ENCODE measurements at regions not wholly inside any gene's neighbourhood (a gene's known extent, or its start where the extent isn't known, plus 50 kb on each side); places are given as distances from the start of the nearest gene placed in this dataset.
"Not testable (repeated sequence)": the region's sequence is repeated elsewhere in the genome, so short reads cannot be mapped to it uniquely, and the experiment has no call there.

DNA sequence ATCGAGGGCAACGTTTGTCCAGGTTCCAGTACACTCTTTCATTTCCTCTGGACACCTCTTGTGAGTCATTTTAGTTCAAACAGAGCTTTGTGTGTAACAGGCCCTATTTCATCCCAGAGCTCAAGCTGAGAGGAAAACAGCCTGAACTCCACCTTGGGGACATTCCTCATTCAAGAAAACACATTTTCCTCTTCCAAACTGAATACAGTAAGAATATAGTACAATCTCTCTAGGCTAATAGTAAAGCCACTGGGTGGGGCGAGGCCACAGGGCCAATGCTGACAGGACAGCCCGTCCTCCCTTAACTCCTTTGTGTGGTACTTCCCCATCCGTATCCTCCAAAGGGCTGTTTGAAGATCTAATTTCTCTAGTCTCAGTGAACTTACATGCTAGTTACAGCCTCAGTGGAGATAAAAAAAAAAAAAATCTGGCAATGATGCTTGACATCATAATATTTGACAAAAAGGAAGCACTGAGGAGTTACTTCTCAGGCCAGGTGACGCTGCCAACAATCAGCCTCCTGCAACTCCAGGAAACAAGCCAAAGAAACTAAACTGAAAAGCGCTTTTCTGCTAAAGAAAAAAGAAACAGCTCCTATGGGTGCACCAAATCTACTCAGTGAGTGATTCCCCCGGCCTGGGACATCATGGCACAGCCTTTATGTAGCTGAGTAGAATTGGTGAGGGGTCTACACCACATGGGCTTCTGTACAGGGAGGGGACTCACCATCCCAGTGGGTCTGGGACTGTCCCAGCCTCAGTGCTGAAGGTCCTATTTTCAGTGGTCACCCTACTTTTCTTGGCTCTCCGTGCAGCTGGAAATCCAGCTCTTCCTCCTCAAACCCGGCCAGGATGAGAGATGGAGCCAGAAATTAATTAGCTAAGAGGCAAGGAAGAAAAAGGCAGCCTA, 238.2 kb upstream of the NEBL start:
- no peak for DNase-seq (ENCODE audit: low spot score)

DNA sequence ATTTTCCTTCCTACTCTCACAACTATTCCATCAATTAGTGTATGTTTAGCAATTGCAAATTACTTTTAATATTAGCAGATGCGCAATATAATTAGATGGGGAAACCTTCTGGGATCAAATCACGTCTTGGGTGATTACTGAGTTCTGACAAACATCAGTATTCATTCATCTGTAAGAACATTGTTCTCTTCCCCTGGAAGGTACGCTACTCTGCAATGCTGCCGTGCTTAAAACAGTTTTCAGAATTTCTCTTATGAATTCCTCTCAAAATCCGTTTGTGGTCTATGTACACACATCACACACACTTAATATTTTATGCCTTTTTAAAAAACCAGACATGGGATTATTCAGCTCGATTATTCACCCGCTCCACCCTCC, 237.5 kb upstream of the NEBL start:
- no peak for DNase-seq (ENCODE audit: low spot score)

DNA sequence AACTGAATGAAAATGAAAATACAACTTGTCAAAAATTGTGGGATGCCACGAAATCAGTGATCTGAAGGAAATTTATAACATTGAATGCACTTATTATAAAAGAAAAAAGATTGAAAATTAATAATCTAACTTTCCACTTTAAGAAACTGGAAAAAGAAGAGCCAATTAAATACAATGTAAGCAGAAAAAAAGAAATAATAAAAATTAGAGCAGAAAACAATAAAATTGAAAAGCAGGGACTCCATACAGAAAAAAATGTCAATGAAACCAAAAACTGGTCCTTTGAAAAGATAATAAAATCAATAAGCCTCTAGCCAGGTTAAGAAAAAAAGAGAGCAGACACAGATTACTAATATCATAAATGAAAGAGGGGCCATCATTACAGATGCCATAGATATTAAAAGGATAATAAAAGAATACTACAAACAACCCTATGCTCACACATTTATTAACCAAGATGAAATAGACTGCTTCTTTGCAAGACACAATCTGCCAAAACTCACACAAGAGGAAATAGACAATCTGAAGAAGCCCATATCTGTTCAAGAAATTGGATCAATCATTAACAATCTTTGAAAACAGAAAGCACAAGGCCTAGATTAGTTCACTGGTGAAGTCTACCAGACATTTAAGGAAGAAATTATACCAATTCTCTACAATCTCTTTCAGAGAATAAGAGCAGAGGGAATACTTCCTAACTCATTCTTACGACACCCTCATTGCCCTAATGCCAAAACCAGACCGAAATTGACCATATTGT, 233.8 kb upstream of the NEBL start:
- no peak for DNase-seq (ENCODE audit: low spot score)

DNA sequence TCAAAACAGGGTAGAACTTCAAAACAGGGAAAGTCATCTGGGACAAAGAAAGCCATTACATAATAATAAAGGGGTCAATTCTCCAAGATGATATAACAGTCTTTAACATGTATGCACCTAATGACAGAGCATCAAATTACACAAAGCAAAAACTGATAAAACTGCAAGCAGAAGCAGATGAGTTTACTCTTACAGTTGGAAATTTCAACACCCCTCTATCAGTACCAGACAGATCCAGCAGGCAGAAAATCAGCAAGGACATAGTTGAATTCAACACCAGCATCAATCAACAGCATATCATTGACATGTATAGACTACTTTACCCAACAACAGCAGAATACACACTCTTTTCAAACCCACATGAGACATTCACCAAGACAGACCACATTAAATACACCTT, 233.0 kb upstream of the NEBL start:
- no peak for DNase-seq (ENCODE audit: low spot score)

DNA sequence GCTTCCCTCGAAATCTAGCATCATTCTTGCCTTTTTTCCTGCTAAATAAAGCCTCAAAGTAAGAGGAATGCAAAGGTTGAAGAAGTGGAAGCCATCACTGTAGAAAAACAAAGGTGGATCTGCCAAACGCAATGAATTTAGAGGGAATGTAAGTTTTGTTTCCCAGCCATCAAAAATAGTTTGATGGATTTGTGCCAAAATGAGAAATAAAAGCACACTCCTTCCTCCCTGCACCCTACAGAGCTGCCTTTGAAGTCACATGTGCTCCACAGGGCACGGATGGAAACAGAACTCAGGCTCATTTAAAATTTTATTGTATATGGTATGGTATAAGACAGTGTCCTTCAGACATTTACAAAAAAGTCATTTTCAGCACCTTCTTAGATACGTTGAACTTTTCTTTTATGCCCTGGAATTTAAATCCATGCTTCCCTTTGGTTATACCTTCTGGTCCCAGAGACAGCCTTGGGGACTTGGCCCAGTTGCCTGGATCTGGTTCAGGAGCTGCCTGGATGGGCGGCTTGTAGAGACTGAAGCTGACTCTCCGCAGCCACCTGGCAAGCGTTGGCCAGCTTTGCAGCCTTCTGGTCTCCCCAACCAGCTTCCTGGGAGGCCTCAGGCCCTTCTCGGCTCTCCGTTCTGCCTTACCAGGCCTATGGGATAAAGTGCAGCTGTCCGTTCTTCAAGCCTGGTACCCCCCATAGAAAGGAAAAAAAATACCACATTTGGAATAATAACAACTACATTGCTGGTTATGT, 228.5 kb upstream of the NEBL start:
- DNase-seq (ENCODE audit: low spot score): no peak

DNA sequence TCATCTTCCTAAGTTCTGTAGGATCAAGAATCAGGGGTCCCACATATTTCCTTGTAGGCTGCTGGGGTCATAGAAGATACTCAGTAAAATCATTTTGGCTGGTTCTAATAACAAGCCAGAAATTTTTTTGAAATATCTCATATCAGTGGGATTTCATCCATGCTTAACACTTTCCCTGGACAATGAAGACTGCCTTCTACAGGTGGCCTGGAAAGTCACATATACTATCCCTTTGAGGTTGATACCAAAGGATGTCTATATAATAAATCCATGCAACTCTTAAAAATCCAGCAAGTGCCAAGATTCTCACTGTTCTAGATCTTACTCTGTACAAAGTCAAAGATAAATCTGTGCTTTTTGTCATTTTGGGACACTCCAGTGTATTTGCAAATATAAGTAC, 225.8 kb upstream of the NEBL start:
- DNase-seq (ENCODE audit: low spot score): no peak

DNA sequence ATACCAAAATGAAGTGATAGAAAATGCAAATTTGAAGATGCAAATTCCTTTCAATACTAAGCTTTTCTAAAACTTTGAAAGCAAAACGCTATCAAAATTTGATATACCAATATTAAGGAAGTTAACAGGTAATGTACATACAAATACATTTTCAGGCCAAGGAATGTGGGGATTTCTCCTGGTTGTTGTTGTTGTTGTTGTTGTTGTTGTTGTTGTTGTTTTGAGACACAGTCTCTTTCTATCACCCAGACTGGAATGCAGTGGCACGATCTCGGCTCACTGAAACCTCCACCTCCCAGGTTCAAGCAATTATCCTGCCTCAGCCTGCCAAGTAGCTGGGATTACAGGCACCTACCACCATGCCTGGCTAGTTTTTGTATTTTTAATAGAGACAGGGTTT, 224.7 kb upstream of the NEBL start:
- DNase-seq (ENCODE audit: low spot score): not testable (repeated sequence)

DNA sequence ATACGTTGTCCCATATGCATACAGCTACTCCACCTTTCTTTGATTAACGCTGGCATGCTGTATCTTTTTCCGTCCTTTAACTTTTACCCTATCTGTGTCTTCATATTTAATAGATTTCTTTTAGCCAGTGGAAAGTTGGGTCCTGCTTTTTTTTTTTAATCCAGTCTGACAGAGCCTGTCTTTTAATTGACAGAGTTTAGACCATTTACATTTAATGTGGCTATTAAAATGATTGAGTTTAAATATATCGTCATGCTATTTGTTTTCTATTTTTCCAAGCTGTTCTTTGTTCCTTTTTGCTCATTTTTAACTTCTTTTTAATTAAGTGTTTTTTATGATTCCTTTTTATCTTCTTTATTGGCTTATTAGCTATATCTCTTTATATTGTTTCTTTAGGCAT, 217.6 kb upstream of the NEBL start:
- no peak for DNase-seq (ENCODE audit: low spot score)

DNA sequence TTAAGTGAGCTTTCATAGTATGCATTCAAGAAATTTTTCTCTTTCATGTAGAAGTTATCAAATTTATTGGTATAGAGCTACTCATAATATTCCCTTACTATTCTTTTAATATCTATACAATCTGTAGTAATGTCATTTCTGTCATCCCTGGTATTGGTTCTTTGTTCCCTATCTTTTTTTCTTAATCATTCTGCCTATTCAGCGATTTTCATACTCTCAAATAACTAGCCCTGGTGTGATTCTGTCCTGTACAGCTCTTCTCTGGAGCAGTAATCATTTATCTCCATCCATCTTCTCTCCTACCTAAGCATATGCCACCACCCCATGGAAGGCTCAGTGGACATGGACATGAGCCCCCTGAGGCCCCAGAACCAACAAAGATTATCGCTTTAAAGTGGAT, 213.2 kb upstream of the NEBL start:
- no peak for DNase-seq (ENCODE audit: low spot score)

DNA sequence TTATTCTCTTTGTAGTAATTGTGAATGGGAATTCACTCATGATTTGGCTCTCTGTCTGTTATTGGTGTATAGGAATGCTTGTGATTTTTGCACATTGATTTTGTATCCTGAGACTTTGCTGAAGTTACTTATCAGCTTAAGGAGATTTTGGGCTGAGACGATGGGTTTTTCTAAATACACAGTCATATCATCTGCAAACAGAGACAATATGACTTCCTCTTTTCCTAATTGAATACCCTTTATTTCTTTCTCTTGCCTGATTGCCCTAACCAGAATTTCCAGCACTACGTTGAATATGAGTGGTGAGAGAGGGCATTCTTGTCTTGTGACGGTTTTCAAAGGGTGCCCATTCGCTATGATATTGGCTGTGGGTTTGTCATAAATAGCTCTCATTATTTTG, 209.8 kb upstream of the NEBL start:
- not testable (repeated sequence) for DNase-seq (ENCODE audit: low spot score)

DNA sequence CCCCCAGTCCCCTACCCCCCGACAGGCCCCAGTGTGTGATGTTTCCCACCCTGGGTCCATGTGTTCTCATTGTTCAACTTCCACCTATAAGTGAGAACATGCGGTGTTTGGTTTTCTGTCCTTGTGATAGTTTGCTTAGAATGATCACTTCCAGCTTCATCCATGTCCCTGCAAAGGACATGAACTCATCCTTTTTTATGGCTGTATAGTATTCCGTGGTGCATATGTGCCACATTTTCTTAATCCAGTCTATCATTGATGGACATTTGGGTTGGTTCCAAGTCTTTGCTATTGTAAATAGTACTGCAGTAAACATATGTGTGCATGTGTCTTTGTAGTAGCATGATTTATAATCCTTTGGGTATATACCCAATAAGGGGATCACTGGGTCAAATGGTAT, 208.2 kb upstream of the NEBL start:
- DNase-seq (ENCODE audit: low spot score): not testable (repeated sequence)

DNA sequence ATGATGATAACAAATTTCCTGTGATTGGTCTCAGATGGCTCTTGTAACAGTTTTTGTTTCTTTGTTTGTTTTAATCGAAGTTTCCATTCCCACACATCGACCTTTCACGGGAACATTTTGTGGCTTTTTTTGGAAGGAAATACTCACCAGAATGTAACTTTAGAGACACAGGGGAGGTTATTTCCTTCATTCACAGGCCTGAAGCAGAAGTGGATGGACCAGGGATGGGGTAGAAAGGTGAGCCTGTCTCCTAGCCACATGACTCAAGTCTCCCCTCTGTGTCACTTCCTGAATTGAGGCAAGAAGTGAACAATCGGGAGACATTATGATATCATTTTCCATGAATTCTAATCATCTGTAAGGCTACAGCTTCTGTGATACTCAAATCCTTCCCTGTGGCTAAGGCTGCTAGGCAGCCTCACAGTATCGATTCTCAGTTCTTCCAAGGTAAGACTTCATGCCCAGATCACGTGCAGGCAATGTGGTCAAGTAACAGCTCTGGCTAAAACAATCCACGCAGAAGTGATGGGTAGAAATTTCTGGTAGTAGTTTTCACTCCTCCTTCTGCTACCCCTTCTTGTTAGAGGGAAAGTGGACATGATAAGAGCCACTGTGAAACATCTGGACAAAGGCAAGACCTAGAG, 203.9 kb upstream of the NEBL start:
- DNase-seq (ENCODE audit: low spot score): no peak

DNA sequence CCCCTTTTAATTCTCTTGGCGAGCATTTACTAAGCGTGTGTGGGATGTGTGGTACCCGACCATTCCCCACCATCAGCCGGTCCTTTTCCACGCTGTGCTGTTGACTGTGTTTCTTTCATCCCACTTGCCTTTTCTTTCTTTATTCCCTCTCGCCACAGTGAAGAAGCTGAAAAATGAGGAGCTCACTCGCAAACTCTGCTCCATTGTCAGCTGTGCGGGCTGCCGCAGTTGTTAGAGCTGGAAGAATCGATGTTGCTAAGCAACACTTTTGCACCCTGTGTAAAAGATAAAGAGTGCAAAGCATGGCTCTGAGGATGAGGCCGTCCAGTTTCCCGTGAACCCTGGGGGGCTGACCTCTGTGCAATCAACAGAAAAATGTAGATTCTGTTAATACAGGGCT, 203.1 kb upstream of the NEBL start:
- no peak for DNase-seq (ENCODE audit: low spot score)

DNA sequence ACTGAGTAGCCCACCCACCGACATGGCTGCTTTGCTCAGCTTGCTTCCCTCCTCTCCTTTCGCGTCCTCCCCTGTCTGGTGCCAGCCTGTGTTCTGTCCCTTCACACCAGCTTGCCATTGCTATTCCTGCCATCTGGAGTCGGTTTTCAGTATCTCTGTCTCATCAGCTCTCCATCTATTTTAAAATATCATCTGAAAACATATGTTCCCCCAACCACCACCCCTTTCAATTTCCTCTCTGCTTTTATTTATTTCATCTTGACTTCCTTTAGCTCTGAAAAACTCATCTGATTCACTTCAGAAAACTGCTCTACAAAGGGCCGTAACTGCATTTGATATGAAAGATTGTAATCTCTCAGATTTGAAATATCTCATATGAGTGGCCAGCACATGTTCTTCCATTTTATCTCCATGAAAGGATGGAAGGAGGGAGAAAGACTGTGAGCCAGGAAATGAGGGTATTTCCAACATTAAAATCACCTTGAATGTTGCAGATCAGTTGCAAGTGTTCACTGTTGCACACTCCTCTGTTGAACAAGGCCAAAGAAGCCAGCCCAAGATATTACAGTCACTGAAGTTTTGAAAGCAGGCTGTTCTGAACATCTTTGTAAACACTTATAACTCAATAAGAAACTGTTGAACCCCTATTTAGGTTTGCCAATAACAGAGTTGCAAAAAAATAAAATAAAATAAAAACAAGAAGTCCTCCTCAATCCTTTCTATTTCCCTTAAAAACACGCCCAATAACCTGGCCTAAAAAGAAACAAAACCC, 202.4 kb upstream of the NEBL start:
- no peak for DNase-seq (ENCODE audit: low spot score)

DNA sequence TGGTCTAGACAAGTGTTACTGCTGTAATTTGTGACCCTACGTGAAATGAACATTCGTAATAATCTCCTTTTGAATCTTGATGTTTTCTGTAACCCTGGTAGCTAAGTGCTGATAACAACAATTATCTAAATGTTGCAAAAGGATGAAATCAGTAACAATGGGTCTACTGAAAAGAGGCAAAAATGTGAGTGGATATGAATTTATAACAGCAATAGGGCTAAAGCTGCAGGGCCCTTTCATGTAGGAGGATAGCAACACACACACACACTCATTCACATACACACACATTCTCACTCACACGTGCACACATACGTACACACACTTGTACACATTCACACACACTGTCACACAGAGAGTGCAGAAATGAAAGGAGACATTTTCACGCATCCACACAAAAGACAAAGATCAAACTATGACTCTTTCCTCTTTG, 200.8 kb upstream of the NEBL start:
- no peak for DNase-seq (ENCODE audit: low spot score)

DNA sequence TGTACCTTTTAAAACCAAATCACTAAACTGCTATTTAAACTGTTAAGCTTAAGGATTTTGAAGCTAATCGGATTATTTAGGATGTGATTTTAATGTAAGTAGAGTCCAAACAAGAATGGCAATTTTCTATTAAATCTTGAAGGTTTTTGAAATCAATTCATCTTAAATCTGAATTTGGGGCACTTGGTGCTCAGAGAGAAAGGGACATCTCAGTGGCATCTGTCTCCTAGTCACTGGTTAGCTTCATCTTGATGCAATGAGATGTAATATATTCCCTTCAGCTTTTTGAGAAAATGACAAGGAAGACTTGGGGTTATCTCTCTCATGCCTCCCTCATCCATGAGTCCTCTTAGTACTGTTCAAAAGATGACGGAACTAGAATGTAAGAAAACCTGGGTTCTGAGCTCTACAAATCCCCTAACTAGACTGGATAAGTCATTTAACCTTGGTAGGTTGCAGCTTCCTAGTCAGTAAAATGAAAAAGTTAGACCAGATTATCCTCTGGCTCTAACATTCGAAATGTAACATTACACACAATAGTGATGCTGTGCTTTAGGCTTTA, 198.5 kb upstream of the NEBL start:
- DNase-seq (ENCODE audit: low spot score): no peak

DNA sequence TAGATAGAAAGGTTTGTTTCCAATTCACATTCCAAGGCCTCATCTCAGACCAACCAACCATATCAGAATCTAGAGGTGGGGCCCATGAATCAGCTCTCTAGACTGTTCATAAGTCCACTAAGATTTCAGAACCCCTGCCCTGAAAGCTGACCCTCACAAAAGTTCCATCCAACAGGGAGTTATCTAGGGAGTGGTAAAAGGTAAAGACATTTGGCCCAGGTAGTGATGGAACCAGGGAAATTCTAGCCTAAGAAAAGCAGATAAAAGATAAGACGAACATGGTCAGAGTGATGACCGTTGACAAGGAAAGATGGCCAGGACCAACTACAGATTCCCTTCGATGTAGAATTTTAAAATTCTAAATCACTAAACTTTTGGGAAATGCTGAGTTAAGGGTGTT, 198.0 kb upstream of the NEBL start:
- no peak for DNase-seq (ENCODE audit: low spot score)

DNA sequence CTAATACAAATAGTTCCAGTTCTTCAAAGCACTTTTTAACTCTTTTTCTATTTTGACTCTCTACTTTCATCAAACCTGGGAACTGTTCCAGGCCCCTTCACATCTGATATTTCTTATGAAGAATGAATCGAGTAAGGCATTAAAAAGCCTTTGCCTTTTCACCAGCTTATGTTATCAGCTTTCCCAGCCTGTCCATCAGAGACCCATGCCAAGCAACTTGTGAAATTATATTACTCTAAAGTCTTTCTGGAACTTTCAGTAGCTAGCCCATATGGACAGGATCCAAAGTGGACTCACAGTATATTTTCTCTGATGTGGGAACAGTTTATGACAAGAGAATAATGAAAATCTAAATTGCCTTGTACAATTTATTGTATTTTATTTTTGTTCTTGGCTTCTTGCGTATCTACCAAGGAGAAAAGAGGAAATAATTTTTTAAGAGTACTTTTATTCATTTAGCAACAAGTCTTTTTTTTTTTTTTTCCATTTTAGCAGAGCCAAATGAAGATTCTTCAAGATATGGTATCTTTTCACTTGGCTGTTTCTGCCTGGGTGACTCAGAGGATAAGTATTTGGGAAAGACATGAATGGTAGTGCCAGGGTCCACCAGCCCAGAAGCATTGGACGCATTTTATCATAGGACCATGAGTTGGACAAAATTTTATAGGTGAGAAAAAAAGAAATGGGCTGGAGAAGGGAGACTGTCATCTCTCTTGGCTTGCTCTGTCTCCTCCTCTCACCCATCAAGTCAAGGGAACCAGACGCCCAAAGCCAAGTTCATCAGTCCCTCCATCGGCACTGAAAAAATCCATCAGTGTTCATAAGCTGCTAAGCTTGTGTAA, 195.8 kb upstream of the NEBL start:
- DNase-seq (ENCODE audit: low spot score): no peak

DNA sequence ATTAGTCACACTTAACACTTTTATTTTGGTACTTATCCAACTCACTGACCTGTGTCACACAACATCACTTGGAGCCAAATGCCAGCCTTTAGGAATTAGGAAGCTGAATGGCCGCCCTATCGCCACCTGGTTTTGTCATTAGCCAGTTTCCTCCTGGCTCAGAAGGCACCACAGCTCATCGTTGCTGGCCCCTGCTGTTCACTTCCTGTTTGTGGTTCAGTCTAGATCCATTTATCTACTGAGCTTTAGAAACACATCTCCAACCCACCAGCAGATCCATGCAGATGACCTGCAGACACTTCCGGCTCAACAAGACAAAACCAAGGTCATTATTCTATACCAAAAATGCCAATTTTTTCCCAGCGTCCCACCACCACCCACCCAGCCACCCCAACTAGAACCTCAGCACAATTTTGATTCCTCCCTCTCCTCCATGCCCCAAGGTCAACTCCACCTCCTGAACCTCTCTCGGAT, 193.5 kb upstream of the NEBL start:
- DNase-seq (ENCODE audit: low spot score): no peak

DNA sequence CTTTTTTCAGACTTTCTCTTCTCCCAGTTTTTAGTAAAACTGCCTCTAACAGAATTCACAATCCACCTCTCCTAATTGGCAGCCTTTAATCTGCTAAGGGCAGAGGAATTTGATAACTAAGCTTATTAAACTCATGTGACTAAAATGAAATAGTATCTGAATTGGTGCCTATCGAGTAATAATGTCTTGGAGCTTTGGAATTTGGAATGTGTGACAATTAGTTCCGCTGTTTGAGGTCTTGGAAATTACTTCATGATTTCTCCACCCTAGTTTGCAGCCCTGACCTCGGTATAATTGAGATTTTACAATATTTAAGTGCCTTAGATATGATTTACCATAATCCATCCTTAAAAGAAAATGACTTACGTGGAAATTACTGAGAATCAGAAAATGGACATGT, 190.4 kb upstream of the NEBL start:
- DNase-seq (ENCODE audit: low spot score): no peak
